HG03039 (cell line): ENCODE measurements at regions not wholly inside any gene's neighbourhood (a gene's known extent, or its start where the extent isn't known, plus 50 kb on each side); places are given as distances from the start of the nearest gene placed in this dataset.
"Not testable (repeated sequence)": the region's sequence is repeated elsewhere in the genome, so short reads cannot be mapped to it uniquely, and the experiment has no call there.

Experiments used
- ATAC-seq: cut with Tn5 transposase; IDR thresholded peaks from one replicate; pipeline ENCODE4 v1.9.1; 2021; ENCODE audit warnings: mild to moderate bottlenecking, moderate library complexity; ENCODE audit not compliant: unreplicated experiment

DNA sequence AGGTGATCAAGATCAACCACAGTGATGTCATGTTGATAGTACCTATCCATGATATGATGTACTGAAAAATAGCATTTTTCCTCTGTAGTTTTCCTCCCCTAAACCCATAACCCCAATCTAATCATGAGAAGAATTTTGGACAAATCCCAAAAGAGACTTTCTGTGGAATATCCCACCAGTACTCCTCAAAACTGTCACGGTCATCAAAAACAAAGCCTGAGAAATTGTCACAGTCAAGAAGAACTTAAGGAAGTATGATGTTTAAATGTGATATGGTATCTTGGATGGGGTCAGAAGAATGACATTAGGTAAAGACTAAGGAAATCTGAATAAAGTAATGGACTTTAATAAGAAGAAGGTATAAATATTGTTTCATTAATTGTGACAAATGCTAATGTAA is 248.8 kb downstream of the RMST start:
- ATAC-seq = no peak

DNA sequence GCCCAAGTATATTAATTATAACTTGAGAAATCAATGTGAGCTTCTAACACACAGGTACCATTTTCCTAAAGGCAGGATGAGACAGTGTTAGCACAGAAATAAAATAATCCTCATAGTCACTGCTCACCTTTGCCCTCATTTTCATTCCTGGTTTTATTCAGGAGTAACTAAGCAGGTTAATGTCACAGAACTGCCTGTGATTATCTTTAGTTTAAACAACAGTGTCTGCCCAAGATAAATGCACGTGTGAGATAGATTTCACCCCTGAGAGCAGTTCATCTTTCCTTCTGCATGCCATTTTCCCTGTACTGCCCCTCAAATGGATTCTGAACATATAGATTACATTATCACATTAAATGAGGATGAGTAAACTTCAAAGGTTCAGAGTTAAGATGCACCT is 250.7 kb downstream of the RMST start:
- no peak for ATAC-seq

DNA sequence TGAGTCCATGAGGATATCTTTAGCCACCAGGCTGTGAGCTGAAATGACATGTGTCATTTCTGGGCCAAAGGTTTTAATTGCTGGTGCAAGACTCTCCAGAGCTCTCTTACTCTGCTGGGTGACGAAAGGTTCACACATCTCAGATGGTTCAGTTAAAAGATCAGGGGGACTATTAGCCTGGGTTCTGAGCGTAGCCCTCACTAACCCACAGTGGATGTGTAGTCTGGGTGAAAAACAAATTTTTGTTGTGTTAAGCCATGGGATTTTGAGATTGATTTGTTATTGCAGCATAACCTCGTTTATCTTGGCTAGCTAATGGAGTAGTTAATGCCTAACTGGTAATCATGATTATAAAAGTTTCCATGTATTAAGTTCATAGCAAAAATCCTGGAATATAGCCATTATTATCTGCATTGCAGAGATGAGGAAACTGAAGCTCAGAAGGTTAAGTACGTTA is 251.5 kb downstream of the RMST start:
- ATAC-seq = no peak

DNA sequence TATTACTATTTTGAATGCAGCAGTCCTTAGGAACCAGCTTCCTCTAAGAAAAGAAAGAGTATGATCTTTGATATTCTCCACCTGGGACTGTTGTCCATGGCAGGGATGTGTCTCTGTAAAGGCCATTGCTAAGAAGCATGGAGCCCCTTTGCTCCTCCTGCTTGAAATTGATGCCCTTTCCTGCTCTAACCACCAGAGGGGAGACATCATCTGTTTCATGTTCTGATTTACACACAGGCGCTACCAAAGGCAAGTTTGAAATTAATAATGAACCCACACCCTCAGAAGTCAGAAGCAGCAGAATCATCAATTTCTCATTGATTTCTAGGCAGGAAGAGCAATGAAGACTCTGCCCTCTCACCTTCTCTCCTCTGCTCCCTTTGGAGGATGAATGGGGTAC is 253.8 kb downstream of the RMST start:
- ATAC-seq = no peak

DNA sequence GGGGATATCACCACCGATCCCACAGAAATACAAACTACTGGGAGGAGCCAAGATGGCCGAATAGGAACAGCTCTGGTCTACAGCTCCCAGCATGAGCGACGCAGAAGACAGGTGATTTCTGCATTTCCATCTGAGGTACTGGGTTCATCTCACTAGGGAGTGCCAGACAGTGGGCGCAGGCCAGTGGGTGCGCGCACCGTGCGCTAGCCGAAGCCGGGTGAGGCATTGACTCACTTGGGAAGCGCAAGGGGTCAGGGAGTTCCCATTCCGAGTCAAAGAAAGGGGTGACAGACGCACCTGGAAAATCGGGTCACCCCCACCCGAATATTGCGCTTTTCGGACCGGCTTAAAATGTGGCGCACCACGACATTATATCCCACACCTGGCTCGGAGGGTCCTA is 261.2 kb downstream of the RMST start:
- not testable (repeated sequence) for ATAC-seq

DNA sequence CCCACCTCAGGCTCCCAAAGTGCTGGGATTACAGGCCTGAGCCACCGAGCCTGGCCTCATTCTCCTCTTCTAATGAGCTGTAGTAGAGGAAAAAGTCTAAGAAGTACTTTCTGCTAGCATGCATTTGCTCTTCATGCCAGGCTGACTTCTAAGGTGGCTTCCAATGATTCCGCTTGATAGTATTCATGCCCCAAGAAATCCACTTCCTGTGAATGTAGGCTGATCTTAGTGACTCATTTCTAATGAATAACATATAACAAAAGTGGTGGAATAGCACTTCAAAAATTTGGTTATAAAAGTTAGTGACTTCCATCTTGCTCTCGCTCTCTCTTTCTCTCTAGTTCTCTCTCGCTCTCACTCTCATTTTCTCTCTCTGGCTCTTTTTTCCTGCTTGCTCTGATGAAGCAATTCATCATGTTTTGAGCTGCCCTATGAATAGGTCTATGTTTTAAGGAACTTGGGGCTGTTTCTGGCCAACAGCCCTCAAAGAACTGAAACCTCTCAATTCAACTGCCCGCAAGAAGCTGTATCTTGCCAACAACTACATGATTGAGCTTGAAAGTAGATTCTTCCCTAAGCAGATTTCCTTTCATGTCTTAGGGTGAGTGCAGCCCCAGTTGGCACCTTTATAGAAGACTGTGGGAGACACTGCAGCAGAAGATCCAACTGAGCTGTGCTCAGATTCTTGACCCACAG is 282.9 kb downstream of the RMST start:
- no peak for ATAC-seq

DNA sequence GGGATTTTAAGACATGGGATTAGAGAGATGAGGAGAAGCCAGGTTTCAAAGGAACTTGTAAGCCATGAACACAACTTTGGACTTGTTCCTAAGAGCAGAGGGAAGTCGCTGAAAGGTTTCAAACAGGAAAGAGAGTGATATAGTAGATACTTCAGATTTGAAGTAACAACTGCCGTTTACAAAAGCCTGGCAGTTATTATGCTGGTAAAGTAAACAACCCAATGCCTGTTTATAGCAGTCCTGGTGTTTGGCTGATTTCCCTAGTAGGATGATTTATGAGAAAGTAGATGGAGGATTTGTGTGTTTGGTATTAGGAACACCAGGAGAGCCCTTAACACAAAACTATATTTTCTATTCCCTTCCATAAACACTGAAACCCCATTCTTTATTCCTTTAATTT is 285.7 kb downstream of the RMST start:
- no peak for ATAC-seq

DNA sequence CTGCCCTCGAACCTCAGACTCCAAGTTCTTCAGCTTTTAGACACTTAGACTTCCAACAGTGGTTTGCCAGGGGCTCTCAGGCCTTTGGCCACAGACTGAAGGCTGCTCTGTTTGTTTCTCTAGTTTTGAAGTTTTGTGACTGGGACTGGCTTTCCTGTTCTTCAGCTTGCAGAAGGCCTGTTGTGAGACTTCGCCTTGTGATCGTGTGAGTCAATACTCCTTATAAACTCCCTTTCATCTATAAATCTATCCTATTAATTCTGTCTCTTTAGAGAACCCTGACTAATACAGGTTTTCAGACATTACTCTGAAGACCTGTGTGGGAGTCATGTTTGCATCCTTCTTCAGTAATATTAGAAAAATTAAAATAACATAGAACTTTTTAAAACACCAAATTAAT is 289.1 kb downstream of the RMST start:
- no peak for ATAC-seq

DNA sequence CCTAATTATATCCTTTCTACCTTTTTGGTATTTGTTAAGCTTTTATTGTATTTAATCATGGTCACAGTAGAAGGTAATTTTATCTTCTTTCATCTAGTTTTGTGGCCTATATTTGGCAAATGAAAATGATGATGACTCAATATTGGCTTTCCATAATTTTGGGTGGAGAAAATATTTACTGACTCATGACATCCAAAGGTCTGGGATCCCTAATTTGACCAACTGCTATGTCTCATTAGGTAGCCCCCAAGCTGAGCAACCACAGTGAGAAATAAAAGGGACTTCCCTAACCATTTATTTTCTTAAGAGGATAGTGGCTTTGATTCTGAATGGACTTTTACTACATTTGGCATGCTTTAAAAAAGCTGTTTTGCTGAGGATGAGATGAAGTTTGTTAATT is 289.5 kb downstream of the RMST start:
- ATAC-seq = no peak

DNA sequence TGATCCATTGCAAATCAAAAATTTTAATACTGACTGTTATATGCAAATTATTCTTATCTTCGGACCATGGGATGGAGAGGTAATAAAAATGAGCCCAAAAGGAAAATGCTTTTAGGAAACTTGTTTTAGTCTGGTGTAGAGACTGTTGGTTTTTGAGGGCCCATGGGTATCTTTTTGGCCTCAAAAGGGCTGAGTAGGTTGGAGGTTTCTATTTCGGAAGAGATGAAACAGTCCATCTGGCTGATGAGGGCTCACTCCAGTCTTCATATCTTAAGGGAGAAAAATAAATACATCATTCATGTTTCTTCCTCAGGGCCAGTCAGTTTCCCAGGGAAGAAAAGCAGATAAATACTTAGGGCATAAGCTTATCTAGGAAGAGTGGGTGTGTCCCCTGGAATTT is 290.7 kb downstream of the RMST start:
- no peak for ATAC-seq

DNA sequence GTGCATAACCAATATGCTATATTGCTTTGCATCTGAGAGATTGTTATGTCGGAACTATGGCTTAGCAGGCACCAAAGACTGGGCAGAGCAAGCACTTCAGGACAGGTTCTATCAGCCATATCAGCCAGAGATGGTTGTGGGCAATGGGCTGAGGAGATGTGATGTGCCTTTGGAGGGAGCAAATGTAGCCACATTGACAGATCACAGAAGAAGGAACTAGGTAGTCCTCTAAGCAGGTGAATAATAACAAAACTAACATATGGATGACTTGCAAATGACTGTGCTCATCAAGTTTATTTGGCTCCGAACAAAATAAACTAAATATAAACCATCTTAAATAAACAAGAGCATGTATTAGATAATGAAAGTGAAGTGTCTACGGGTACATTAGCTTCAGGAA is 291.7 kb downstream of the RMST start:
- ATAC-seq = no peak

DNA sequence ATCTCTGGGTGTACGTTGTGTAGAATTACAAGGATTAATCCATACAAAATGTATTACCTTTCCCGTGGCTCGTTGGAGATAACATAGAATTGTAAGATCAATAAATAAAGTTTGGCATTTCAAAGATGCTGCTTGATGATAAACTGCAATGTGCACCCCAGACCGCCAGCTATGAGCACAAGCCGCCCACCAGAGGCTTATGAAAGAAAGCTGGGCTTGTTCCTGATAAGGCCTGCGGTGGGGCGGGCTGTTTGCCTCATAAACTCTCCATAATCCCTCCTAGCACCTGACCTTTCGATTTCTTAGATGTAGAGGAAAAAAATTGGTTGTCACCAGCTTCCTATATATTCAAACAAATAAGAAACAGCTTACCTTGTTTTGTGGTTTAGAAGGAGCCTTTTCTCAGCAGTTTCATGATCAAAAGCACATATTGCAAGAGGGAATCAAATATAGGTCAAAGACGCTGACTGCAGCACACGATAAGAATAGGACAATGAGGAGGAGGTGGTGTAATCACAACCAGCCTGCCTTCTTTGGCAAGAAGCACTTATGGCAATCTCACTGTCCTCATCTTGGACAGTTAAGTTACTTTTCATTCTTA is 293.6 kb downstream of the RMST start:
- ATAC-seq = no peak

DNA sequence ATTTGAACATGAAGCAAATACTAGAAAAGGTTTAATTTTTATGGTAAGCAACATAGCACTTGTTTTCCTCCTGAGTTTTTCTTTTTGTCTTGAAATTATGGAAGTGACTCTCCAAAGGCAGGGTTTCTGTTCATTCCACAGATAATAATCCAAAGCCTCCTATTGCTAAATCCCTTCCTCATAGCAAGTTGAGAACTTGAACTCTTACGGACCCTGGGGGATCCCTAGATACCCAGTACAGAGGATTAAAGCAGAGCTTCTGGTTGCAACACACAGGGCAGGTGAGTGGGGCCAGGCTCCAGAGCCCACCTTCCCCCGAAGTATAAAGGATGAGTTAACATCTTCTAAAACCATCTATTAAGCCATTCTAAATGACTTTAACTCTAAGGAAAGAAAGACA is 294.1 kb downstream of the RMST start:
- ATAC-seq = no peak

DNA sequence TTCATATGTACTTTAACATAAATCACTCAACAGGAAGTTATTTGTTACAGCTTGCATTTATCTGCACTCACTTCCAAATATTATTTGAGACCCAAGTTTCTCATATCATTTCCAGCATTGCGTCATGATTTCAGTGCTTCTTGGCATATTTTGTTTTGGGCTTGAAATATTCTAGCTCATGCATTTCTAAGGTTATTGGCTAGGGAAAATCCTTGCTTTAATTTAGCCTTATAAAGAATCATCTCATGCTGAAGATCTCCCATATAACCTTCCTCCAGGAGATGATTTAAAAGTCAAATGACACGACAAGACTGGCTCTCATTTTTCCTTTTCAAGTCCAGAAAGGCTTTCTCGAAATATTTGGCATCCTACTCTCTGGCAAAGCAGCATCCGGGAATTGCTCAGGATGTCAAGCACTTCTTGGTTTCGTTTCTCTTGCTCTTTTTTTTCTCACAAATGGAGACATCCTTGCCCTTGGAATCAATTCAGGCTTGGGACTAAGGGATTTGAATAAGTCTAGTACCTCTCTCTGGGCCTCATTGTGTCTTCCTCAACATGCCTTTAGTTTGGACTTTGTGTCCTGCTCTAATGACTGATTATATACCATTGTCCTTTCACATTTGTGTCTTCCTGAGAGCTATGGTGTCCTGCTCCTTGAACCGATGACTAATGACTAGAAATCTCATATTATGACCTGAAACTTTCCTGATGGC is 295.0 kb downstream of the RMST start:
- ATAC-seq = no peak

DNA sequence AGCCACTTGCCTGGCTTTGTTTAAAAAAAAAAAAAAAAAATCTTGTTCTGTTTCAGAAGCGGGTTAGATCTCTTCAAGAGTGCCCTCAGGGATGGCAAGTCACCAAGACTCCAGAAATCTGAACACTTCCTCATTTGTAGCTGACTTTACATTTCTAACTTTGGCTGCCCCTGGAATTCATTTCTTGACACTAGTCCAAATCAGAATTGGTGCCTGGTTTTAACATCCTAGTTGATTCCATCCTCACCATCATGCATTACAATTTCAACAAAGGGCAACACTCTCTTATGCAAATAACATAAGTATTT is 295.5 kb downstream of the RMST start:
- ATAC-seq = no peak

DNA sequence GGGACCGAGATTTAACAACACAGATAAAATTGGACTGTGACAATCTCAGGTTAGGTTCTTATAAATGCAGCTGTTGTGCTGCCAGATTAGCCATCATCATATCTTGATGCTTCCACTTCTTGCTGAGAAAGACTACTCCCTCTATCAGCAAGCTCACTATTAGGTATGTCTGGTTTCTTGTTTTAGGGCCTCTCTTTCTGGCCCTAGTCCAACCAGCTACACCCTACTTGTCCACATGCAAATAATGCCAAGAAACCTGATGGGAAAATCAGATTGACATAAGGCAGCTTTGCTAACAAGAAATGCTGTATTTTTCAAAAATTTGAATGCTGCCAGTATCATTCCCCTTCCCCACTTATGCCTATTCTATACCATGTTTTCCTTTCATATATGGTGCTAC is 296.0 kb downstream of the RMST start:
- no peak for ATAC-seq

DNA sequence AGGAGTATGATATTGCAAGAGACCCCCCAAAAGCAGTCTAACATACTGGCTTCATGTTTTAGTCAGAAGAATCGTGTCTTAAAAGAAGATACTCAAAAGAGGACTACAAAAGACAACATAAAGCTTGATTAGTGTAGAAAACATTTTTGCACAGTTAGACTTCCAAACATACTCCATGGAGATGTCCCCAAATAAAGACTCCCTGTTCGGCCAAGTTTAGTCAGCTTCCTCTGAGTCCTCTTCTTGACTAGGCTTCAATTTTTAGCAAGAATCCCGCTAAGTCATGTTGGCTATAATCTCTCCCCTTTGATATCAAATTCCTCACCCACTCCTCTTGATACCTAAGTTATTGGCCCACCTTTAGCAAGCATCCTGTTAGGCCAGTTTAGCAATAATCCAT is 298.0 kb downstream of the RMST start:
- ATAC-seq = no peak

DNA sequence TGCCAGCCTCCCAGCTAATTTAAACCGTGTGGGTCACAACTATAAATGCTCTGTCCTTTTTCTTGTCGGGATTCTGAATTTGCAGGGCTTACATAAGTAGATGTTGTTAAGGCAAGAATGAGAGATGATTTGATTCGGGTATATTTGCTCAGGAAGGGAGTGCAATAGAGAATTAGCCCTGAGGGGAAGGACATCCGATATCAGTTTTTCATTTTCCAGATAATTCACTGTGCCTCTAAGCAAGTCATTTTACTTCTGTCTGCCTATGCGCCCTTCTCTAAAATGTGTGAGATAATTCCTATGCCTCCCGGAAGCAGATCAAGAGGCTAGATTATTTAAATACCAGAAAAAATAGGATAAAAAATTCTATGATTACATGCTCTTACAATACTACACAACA is 300.5 kb downstream of the RMST start:
- no peak for ATAC-seq

DNA sequence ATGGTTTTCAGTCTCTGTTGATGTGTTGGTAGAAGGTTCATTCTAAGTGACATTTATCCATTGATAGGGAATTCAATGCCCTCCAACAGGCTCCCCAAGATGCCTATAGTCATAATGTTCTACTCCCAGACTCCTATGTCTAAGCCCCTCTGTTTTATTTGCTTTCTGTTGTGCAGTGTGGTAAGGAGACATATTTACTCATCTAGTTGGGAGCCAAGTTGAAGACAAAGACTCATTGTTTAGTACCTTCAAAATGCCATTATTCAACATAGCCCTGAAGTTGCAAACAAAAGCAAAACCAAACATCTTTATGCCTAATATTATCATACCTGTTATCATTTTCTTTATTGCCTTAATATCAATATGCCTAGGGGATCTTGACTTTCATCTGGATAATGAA is 302.1 kb downstream of the RMST start:
- ATAC-seq = no peak

DNA sequence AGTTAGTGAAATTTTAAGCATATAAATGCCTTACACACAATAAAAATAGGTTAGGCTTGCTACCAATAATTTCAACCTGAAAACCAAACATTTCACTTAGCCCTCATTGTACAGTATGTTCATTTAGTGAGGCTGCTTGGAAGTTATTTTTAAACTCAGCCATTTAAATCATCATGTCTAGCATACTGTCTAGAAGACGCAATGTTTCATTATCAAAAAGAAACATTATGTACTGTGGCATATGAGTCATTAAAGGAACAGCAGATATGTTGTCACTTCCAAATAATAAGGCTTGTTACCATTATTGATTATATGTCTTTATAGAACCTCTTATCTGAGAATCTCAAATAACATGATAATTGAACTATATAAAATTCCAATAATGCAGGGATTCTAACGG is 304.7 kb downstream of the RMST start:
- ATAC-seq = no peak

DNA sequence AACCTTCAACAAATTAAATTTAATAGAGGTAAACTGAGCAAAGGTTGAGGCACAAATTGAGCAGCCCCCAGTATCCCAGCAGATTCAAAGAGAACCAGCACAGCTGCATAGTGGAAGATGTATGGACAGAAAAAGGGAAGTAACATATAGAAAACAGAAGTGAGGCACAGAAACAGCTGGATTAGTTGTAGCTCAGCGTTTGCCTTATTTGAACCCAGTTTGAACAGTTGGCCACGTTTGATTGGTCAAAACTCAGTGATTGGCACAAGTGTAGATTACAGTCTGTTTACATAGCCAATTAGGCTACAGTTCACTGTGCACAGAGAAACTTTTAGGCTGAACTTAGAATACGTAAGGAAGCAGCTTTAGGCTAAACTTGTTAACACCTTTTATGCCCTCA is 315.5 kb downstream of the RMST start:
- no peak for ATAC-seq

DNA sequence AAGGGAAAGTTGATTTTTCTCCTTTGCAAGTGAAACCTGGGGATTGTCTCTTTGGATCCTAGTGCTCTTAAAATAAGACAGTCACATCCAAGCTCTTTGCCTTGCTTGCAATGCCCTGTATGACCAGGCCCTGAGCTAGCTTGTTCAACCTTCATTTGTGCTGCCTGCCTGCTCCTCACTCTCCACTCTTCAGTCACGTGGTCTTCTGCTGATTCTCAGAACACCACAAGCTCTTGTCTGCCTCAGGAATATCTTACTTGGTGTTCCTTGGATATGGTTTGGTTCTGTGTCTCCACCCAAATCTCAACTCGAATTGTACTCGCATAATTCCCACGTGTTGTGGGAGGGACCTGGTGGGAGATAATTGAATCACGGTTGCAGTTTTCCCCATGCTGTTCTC is 318.7 kb downstream of the RMST start:
- no peak for ATAC-seq

DNA sequence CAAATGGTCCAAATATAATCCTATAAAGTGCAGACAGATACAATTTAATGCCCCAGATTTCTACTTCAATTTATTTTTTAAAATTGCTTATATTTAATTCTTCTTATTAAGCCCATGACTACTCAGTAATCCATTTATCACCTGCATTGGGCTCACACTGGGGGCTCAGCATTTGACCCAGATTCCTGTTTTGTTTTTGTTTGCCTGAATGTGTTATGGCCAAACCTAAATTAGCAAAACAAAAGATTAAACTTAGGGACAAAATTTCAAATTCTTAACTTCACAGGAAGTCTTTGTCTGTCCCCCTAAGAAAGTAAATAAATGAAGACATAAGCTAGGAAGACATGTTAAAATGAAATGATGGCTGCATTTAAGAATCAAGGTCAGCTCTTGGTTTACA is 322.3 kb downstream of the RMST start:
- no peak for ATAC-seq
